CD4-positive, alpha-beta T cell (primary cell): ENCODE measurements at regions not wholly inside any gene's neighbourhood (a gene's known extent, or its start where the extent isn't known, plus 50 kb on each side); places are given as distances from the start of the nearest gene placed in this dataset.
"Not testable (repeated sequence)": the region's sequence is repeated elsewhere in the genome, so short reads cannot be mapped to it uniquely, and the experiment has no call there.

ENCODE experiments used
- ATAC-seq: fragments of 200-7000 bp; cut with Tn5 transposase; one replicate; pipeline ENCODE4 v1.10.0; 2022; ENCODE audit warnings: mild to moderate bottlenecking; ENCODE audit not compliant: poor library complexity
- CTCF ChIA-PET: fragments of 350-600 bp; sonication (Branson Sonifier 250); formaldehyde crosslinking; loops from one replicate; lab custom pipeline; 2021; ENCODE audit warnings: antibody characterized with exemption, inconsistent platforms; lab: Charles Lee
- POLR2A ChIA-PET: fragments of 350-600 bp; sonication (Branson Sonifier 250); formaldehyde crosslinking; loops from one replicate; lab custom pipeline; 2021; ENCODE audit warnings: antibody characterized with exemption, inconsistent platforms; lab: Charles Lee
- DNase-seq, 14 experiments: peaks; one replicate each; pipeline ENCODE4 v3.0.0-alpha.2; 2013 to 2020; ENCODE audit warnings: mixed read lengths in 2 of 14
- H3K27ac ChIP-seq, 2 donors: one replicate each; pipeline versions ENCODE4 v1.5.1 to v1.7.0; 2013; ENCODE audit warnings: low read length in 2 of 2, low read depth in 1 of 2, mild to moderate bottlenecking in 1 of 2
- H3K27me3 ChIP-seq, 2 experiments: 1 replicate in 1 of 2; 2 replicates in 1 of 2; pipeline versions ENCODE4 v1.6.1 to v1.7.0; 2013; ENCODE audit warnings: low read length in 2 of 2, control low read depth in 1 of 2, mild to moderate bottlenecking in 1 of 2, moderate library complexity in 1 of 2; ENCODE audit not compliant: insufficient read depth in 2 of 2, control insufficient read depth in 1 of 2
- H3K36me3 ChIP-seq: one replicate; pipeline ENCODE4 v1.6.1; 2013; ENCODE audit warnings: low read length, control low read depth; ENCODE audit not compliant: insufficient read depth
- H3K4me1 ChIP-seq: one replicate; pipeline ENCODE4 v1.6.1; 2013; ENCODE audit warnings: low read length, control low read depth; ENCODE audit not compliant: insufficient read depth
- H3K4me3 ChIP-seq: one replicate; pipeline ENCODE4 v1.5.1; 2013; ENCODE audit warnings: mild to moderate bottlenecking, low read length, moderate library complexity
- H3K9me3 ChIP-seq, 2 experiments: 1 replicate in 1 of 2; 2 replicates in 1 of 2; pipeline versions ENCODE4 v1.6.1 to v1.7.0; 2013; ENCODE audit warnings: low read length in 2 of 2, mild to moderate bottlenecking in 2 of 2, control low read depth in 1 of 2, moderate library complexity in 1 of 2; ENCODE audit not compliant: control insufficient read depth in 1 of 2, insufficient read depth in 1 of 2
- H3K27ac Mint-ChIP-seq: one replicate; pipeline ENCODE4 v1.8.0; 2020; ENCODE audit warnings: mixed read lengths
- H3K27me3 Mint-ChIP-seq: one replicate; pipeline ENCODE4 v1.8.0; 2021; ENCODE audit warnings: mixed read lengths
- H3K36me3 Mint-ChIP-seq: one replicate; pipeline ENCODE4 v1.8.0; 2021; ENCODE audit warnings: low read depth, mixed read lengths
- H3K4me1 Mint-ChIP-seq: one replicate; pipeline ENCODE4 v1.8.0; 2021; ENCODE audit warnings: low read depth, mixed read lengths
- H3K4me3 Mint-ChIP-seq: one replicate; pipeline ENCODE4 v1.8.0; 2020; ENCODE audit warnings: mild to moderate bottlenecking, mixed read lengths
- H3K9me3 Mint-ChIP-seq: one replicate; pipeline ENCODE4 v1.8.0; 2020; ENCODE audit warnings: mixed read lengths
- CTCF ChIP-seq: fragments of 200-600 bp; IDR thresholded peaks from one replicate; pipeline ENCODE4 v1.8.0; 2022; ENCODE audit warnings: antibody characterized with exemption, mild to moderate bottlenecking
- intact Hi-C, 2 experiments: fragments of 100-400 bp; cut with DNase I in 1 of 2; cut with micrococcal nuclease in 1 of 2; formaldehyde crosslinking; loops; one replicate each; pipeline versions ENCODE4 v1.15.1 to v1.9.0; 2023 to 2025; cut with DNase I, micrococcal nuclease

GRCh38 chr15:31437686-31438085 lies 111.1 kb downstream of the KLF13 start:
- ATAC-seq (no peak), DNase-seq (peak in 2 of 14 experiments; percentile 53 to 64)
- TF ChIP-seq CTCF: no peak
- H3K27me3 ChIP-seq: no peaks in the 10 kb centered on the region
- H3K27me3 Mint-ChIP-seq: no peaks in the 10 kb centered on the region
- H3K27ac Mint-ChIP-seq: peak overlapping the region; percentile 98
- H3K4me1 ChIP-seq: peaks cover 93% of the 10 kb centered on the region
- H3K36me3 Mint-ChIP-seq: no peaks in the 10 kb centered on the region
- no peaks in the 10 kb centered on the region for H3K9me3 ChIP-seq
- CTCF ChIA-PET: interaction anchor here (0.8 to 2.2 kb wide), 2 partner anchors 51 to 72 kb away, joined by 5 to 9 read pairs; no protein-coding TSS in a partner anchor
- no peaks in the 10 kb centered on the region for H3K36me3 ChIP-seq
- intact Hi-C loops: loop anchor here (2.0 to 5.0 kb wide), 5 partner anchors 35 to 235 kb away; no protein-coding TSS in a partner anchor
- POLR2A ChIA-PET: interaction anchor here (0.9 to 8.1 kb wide), 7 partner anchors 38 to 111 kb away, joined by 3 to 216 read pairs (median 11); partner anchors contain the start of gene KLF13
- no peak overlapping the region for H3K4me3 ChIP-seq
- H3K4me3 Mint-ChIP-seq: no peak overlapping the region
- H3K27ac ChIP-seq: peak overlapping the region; percentile 88 to 92
- no peaks in the 10 kb centered on the region for H3K9me3 Mint-ChIP-seq
- H3K4me1 Mint-ChIP-seq: peaks cover 79% of the 10 kb centered on the region

DNA sequence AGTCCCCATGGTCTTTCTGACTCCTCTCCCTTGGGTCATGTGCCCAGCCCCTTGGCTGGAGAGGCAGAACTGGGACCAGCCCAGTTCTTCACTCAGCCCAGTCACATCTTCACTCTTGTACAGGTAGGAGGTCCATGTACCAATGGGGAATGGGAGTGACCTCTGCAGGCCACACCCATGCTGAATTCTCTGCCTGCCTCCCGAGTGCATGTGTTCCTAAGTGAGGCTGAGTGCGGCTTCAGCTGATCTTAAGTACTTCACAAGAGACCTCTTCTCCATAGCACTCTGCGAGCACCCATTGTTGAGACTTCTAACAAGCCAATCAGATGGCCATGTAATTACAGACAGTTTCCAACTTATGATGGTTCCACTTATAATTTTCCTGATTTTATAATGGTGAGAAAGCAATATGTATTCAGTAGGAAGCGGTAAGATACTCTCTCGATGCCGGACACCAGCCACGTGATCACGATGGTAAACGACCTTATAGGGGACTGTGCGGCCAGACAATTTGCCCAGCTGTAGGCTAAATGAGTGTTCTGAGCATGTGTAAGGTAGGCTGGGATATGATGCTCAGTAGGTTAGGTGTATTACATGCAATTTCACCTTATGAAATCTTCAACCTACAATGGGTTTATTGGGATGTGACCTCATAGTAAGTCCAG lies 112.1 kb downstream of the KLF13 start:
- TF ChIP-seq CTCF: no peak
- peak overlapping the region; percentile 88 to 92 for H3K27ac ChIP-seq
- Mint-ChIP-seq H3K4me3 (peak overlapping the region; percentile 36), H3K4me1 (peaks cover 82% of the 10 kb centered on the region), H3K36me3 (no peaks in the 10 kb centered on the region), H3K27ac (peak overlapping the region; percentile 98), H3K27me3 (no peaks in the 10 kb centered on the region), H3K9me3 (no peaks in the 10 kb centered on the region)
- ChIA-PET CTCF (interaction anchor here (1.2 to 2.2 kb wide), 2 partner anchors 50 to 73 kb away, joined by 8 to 9 read pairs; no protein-coding TSS in a partner anchor), POLR2A (interaction anchor here (1.7 to 8.1 kb wide), 5 partner anchors 37 to 112 kb away, joined by 10 to 216 read pairs (median 39); partner anchors contain the start of gene KLF13)
- no peak overlapping the region for H3K4me3 ChIP-seq
- peaks cover 84% of the 10 kb centered on the region for H3K4me1 ChIP-seq
- DNase-seq (peak in 1 of 14 experiments; percentile 24), ATAC-seq (no peak)
- no peaks in the 10 kb centered on the region for H3K9me3 ChIP-seq
- intact Hi-C loops: loop anchor here (2.0 to 5.0 kb wide), 4 partner anchors 34 to 236 kb away; no protein-coding TSS in a partner anchor
- no peaks in the 10 kb centered on the region for H3K27me3 ChIP-seq
- H3K36me3 ChIP-seq: no peaks in the 10 kb centered on the region

GRCh38 chr15:31439328-31439727 lies 112.7 kb downstream of the KLF13 start:
- Mint-ChIP-seq H3K27ac (peak overlapping the region; percentile 98), H3K4me1 (peaks cover 76% of the 10 kb centered on the region), H3K27me3 (no peaks in the 10 kb centered on the region), H3K9me3 (no peaks in the 10 kb centered on the region), H3K4me3 (peak overlapping the region; percentile 36), H3K36me3 (no peaks in the 10 kb centered on the region)
- Histone ChIP-seq H3K9me3 (no peaks in the 10 kb centered on the region), H3K27ac (peak overlapping the region in 1 of 2 donors; percentile 16), H3K27me3 (no peaks in the 10 kb centered on the region), H3K4me3 (no peak overlapping the region), H3K36me3 (no peaks in the 10 kb centered on the region), H3K4me1 (peaks cover 83% of the 10 kb centered on the region)
- ChIA-PET CTCF (interaction anchor here (0.8 to 2.2 kb wide), 3 partner anchors 49 to 224 kb away, joined by 4 to 9 read pairs (median 8); no protein-coding TSS in a partner anchor), POLR2A (interaction anchor here (1.1 to 8.1 kb wide), 4 partner anchors 36 to 111 kb away, joined by 3 to 105 read pairs (median 29); no protein-coding TSS in a partner anchor)
- DNase-seq (peak in 4 of 14 experiments; percentile 26 to 55 (median 42)), ATAC-seq (no peak)
- intact Hi-C loops: loop anchor here (2.0 to 5.0 kb wide), 4 partner anchors 33 to 237 kb away; no protein-coding TSS in a partner anchor
- no peak for TF ChIP-seq CTCF

DNA sequence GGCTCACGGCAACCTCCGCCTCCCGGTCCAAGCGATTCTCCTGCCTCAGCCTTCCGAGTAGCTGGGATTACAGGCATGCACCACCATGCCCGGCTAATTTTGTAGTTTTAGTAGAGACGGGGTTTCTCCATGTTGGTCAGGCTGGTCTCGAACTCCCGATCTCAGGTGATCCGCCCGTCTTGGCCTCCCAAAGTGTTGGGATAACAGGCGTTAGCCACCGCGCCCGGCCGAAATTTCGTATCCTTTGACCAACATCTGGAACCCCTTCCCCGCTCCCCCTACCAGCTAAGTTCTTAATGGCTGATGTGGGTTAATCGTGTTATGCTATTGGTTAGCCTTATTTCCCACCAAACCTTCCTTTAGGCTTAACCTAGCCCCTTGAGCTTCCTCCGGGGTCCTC lies 113.6 kb downstream of the KLF13 start:
- Histone ChIP-seq H3K4me3 (peak overlapping the region; percentile 48), H3K4me1 (peaks cover 74% of the 10 kb centered on the region), H3K27ac (peak overlapping the region; percentile 25 to 47)
- intact Hi-C loops, H3K36me3 ChIP-seq, H3K9me3 ChIP-seq, H3K36me3 Mint-ChIP-seq, H3K27me3 ChIP-seq, DNase-seq, ATAC-seq, H3K27me3 Mint-ChIP-seq, H3K9me3 Mint-ChIP-seq: not testable (repeated sequence)
- ChIA-PET CTCF (interaction anchor here (0.6 to 1.2 kb wide), 3 partner anchors 48 to 239 kb away, joined by 3 to 8 read pairs (median 4); no protein-coding TSS in a partner anchor), POLR2A (interaction anchor here (0.7 to 8.1 kb wide), 14 partner anchors 9 to 175 kb away, joined by 3 to 105 read pairs (median 4); partner anchors contain the start of gene KLF13)
- H3K4me1 Mint-ChIP-seq: peaks cover 67% of the 10 kb centered on the region
- H3K4me3 Mint-ChIP-seq: peak overlapping the region; percentile 75
- H3K27ac Mint-ChIP-seq: peak overlapping the region; percentile 98
